ENCODE measurements at regions not wholly inside any gene's neighbourhood (a gene's known extent, or its start where the extent isn't known, plus 50 kb on each side); places are given as distances from the start of the nearest gene placed in this dataset.

- TF ChIP-seq ZNF565 (CRISPR knock-in tag; conservative IDR thresholded peaks at IDR 0.05; ENCODE audit: low read depth) = no peak
- TF ChIP-seq ZFP3 (CRISPR knock-in tag; IDR thresholded peaks at IDR 0.05) = no peak
- TF ChIP-seq TOX (CRISPR knock-in tag; IDR thresholded peaks at IDR 0.05; ENCODE audit: borderline replicate concordance) = no peak
- no peak for TF ChIP-seq CREB5 (CRISPR knock-in tag; IDR thresholded peaks at IDR 0.05; ENCODE audit: low read depth)
- TF ChIP-seq SNAI2 (CRISPR knock-in tag; IDR thresholded peaks at IDR 0.05) = no peak
- TF ChIP-seq, protein P1, sequence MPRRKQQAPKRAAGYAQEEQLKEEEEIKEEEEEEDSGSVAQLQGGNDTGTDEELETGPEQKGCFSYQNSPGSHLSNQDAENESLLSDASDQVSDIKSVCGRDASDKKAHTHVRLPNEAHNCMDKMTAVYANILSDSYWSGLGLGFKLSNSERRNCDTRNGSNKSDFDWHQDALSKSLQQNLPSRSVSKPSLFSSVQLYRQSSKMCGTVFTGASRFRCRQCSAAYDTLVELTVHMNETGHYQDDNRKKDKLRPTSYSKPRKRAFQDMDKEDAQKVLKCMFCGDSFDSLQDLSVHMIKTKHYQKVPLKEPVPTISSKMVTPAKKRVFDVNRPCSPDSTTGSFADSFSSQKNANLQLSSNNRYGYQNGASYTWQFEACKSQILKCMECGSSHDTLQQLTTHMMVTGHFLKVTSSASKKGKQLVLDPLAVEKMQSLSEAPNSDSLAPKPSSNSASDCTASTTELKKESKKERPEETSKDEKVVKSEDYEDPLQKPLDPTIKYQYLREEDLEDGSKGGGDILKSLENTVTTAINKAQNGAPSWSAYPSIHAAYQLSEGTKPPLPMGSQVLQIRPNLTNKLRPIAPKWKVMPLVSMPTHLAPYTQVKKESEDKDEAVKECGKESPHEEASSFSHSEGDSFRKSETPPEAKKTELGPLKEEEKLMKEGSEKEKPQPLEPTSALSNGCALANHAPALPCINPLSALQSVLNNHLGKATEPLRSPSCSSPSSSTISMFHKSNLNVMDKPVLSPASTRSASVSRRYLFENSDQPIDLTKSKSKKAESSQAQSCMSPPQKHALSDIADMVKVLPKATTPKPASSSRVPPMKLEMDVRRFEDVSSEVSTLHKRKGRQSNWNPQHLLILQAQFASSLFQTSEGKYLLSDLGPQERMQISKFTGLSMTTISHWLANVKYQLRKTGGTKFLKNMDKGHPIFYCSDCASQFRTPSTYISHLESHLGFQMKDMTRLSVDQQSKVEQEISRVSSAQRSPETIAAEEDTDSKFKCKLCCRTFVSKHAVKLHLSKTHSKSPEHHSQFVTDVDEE (CRISPR knock-in tag; IDR thresholded peaks at IDR 0.05) = no peak
- no peak for TF ChIP-seq ZFP30 (CRISPR knock-in tag; IDR thresholded peaks at IDR 0.05)
- no peak for TF ChIP-seq GLIS3 (CRISPR knock-in tag; IDR thresholded peaks at IDR 0.05)
- no peak for TF ChIP-seq BACH2 (CRISPR knock-in tag; IDR thresholded peaks at IDR 0.05; ENCODE audit: borderline replicate concordance)
Observed at GRCh38 chr15:87589134-87589533, 667.4 kb downstream of the NTRK3 start.

Measured in SK-N-SH treated with all-trans-retinoic acid at 6 μM for 48 hours (cell line).